Astrocyte of the hippocampus (primary cell): ENCODE measurements at regions not wholly inside any gene's neighbourhood (a gene's known extent, or its start where the extent isn't known, plus 50 kb on each side); places are given as distances from the start of the nearest gene placed in this dataset.

Experiments used
- DNase-seq: peaks from one replicate; pipeline ENCODE4 v3.0.0; 2011; ENCODE audit warnings: low read depth, low spot score

GRCh38 chr12:77493302-77494168 is 337.2 kb upstream of the NAV3 start:
- DNase-seq, result peak; percentile 38

GRCh38 chr12:77492536-77492935 is 338.2 kb upstream of the NAV3 start:
- DNase-seq, result no peak

- no peak for DNase-seq
Observed at GRCh38 chr12:77489331-77489970, 341.2 kb upstream of the NAV3 start.

- DNase-seq, result peak; percentile 69
Observed at GRCh38 chr12:77488041-77488620, 342.6 kb upstream of the NAV3 start.

DNA sequence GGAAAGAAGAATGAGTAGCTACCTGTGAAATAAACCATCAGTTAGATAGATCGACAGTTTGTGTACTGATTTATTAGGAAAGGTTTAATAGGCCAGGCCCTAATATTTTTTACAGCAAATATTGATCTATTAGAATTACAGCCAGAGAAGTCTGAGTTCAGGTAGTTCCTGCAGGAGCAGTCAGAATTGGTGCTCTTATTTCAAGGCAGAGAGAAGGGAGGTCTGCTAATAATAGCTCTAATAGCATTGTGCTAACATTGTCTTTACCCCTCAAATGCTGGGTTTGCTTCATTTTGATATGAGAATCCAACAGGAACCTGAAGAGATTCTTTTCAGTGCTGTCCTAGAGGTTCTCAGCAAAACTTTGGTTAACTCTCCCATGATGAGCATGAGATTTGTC is 343.8 kb upstream of the NAV3 start:
- no peak for DNase-seq

DNA sequence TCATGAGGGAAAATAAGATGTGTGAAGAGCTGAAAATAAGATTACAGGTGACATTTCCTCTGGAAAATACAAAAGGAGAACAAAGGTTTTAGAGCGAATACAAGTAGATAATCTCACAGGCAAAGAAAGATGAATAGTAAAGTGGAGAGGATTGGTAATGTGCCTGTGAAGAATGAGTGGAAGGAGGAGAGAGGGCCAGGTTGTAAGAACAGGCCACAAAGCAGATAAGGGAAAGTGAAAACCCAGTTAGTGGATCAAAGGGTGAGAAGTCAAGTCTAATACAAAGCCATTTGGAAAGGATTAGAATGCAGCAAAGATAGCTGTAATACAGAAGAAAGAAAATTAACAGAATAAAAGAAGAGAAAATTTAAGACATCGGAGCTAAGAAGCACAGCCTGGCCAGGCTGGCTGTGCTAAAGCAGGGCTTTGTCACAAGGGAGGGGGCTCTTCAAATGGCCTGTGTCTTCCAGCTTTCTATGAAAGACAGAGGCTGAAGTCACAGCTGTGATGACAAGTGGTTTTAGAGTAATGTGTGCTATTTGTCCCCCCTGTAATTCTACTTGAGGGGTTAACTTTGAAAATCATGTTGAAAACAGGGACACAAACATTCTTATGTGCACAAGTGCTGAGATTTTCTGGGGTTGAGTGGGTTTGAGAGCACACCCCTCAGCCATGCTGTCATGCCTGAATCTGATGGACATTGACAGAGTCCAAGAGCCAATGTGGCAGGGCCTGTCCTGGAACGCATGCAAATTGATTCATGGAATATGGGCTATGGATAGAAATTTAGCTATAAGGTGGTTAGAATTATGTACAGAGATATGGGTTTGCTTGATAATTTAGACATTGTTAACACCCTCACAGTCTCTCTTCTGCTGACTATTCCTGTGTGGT is 344.5 kb upstream of the NAV3 start:
- no peak for DNase-seq

DNA sequence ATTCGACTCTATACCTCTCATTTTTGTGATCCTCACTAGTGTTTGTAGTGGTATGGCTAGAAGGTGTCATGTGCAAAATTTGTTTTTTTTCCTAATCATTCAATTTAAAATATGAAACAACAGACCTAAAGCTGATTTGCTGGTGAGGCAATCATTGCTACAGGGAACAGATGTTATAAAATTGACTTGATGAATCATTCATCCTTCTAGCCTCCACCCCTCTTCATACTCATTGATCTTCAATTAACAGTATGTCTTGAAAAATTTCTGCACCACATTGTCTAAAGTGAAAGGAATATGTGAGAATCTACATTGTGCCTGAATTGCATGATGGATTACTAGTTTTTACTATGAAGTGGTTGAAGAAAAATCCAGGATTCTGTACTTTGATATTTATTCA is 349.0 kb upstream of the NAV3 start:
- no peak for DNase-seq

GRCh38 chr12:77477907-77478533 is 352.7 kb upstream of the NAV3 start:
- DNase-seq, result no peak

- DNase-seq, result no peak
Observed at GRCh38 chr12:77471801-77472200, 358.9 kb upstream of the NAV3 start.

DNA sequence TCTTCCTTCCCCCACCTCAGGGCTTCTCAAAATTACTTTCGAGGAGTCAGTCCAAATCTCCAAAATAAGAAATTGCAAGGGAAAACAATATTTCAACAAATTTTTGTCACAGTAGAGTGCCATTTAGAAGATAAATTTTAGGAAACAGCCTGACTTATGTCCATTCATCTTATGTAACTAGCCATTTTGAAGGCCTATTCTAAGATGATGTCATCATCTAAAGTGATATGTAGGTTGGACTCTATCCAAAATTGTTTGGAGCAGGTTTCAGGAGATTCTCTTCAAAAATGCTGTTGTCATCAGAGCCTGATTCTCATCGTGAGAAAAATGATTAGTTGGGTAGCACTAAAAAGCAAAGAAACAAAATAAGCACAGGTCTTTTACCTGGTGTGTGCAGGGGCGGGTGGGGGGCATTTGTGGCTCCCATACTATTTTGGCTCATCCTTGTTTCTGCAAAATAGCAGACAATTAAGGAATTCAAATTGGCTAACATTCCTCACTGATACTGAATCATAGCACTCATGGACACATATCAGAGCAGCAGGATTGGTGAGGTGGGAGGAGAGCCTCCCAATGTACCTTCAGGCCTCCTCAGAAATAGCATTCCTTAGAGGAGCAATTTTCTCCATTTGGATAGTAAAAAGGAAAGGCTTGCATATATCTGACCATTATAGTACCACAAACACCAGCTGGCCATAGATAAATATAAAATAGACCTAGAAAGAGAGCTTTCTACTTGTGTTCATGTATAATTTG is 360.9 kb upstream of the NAV3 start:
- DNase-seq, result no peak

DNA sequence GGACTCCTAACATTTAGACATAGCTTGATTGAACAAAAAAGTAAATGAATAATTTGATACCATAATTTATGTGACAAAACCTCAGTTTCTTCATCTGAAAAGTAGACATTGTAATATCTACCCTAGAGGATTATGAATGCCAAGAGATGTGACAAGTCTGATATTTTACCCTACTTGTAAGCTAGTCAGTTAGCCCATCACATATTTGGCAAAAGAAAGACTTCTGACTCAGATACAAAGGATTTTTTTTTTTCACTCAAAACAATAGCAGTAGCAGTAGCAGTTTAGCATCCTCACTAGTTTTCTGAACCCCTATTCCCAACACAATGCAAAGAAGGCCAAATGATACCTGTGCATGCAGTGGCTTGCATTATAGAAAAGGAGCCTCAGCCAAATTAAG is 377.3 kb upstream of the E2F7 start:
- DNase-seq, result no peak

DNA sequence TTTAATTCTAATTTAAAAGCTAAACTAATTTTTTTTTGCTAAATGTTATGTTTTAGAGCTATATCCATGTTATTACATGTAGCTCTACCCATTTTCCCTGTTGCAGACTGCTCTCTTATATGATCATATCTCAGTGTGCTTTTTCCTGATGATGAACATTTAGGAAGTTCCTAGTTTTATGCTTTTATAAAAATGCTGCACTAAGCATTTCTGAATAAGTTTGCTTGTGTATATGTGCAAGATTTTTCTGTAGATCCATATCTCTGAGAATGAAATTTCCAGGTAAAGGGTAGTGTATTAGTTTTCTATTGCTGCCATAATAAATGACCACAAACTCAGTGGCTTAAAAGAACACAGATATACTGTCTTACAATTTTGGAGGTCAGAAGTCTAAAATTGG is 374.4 kb upstream of the E2F7 start:
- DNase-seq, result no peak

GRCh38 chr12:77438644-77439043 is 373.3 kb upstream of the E2F7 start:
- no peak for DNase-seq

- no peak for DNase-seq
Observed at GRCh38 chr12:77437206-77437605, 371.8 kb upstream of the E2F7 start.

GRCh38 chr12:77435446-77436091 is 370.2 kb upstream of the E2F7 start:
- no peak for DNase-seq

DNA sequence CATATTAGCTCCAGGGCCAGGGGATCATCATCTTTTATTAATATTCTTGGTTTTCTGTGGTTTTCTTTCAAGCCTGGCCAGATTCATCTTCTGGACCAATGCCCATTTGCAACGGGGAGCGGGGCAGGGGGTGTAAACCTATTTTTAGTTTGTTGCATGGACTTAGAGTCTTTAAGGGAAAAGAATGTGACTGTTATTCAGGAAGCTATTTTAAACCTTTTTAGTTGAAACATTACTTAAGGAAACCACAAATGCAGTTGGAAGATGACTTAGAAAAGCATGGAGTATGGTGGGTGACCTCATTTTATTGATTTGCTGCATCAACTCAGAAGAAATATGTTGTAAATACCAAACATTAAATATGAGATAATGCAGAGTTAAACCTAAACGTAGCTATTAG is 368.4 kb upstream of the E2F7 start:
- peak; percentile 20 for DNase-seq

DNA sequence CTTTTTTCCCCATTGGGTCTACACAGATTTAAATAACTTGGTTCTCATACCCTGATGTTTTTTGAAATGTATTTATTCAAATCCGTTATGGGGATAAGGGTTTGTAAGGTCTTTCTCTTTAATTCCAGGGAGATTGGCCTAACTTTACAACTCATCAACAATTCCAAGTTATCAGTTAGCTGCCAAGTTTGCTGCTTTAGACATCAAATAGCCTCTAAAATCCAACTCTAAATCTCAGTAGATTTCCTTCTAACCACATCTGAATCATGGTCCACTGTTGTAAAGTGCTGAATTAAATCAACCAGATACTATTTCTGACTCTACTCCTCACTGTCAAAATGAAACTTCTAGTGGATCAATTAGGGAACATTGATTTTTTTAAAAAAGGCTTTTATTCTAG is 364.1 kb upstream of the E2F7 start:
- no peak for DNase-seq

GRCh38 chr12:77421152-77421551 is 355.8 kb upstream of the E2F7 start:
- DNase-seq, result no peak

GRCh38 chr12:77409551-77409950 is 344.2 kb upstream of the E2F7 start:
- DNase-seq, result no peak

- DNase-seq, result no peak
Observed at GRCh38 chr12:77407931-77408330, 342.6 kb upstream of the E2F7 start.
